HCT116 (cell line): ENCODE measurements at regions not wholly inside any gene's neighbourhood (a gene's known extent, or its start where the extent isn't known, plus 50 kb on each side); places are given as distances from the start of the nearest gene placed in this dataset.

Experiments used
- ATAC-seq: fragments of 200-7000 bp; cut with Tn5 transposase; 2 replicates; pipeline ENCODE4 v1.9.1; 2020; ENCODE audit warnings: mild to moderate bottlenecking, moderate library complexity
- BruUV-seq: library from RNA; stranded (reverse); fragments of 400-500 nt; replicated peaks from 2 replicates; lab custom pipeline; 2021; lab: Mats Ljungman, UMichigan
- CTCF ChIA-PET: fragments of 300-600 bp; sonication (Branson Sonifier 250); formaldehyde crosslinking; loops from one replicate; lab custom pipeline; 2021; ENCODE audit warnings: antibody characterized with exemption; lab: Charles Lee
- POLR2A ChIA-PET: fragments of 300-600, 350-600 bp; sonication (Branson Sonifier 250); formaldehyde crosslinking; loops from one replicate; lab custom pipeline; 2021; ENCODE audit warnings: antibody characterized with exemption; lab: Charles Lee
- RAD21 ChIA-PET, 2 experiments: fragments of 300-600 bp; sonication (Branson Sonifier 250); formaldehyde crosslinking; loops; one replicate each; lab custom pipeline; 2023; ENCODE audit warnings: low total read pairs in 2 of 2; ENCODE audit not compliant: uncharacterized antibody in 2 of 2, unreplicated experiment in 2 of 2, low non-redundant PET in 1 of 2; lab: Charles Lee
- DNase-seq: peaks from one replicate; pipeline ENCODE4 v3.0.0-alpha.2; 2010; ENCODE audit warnings: low read depth, low spot score
- H2AFZ ChIP-seq: fragments of 200-600 bp; shearing (Covaris generic), sonication (generic); 2 replicates; pipeline ENCODE4 v1.6.1; 2017; ENCODE audit warnings: low read depth, mixed run types, mixed read lengths, antibody characterized with exemption, low read length; ENCODE audit not compliant: poor library complexity, severe bottlenecking
- H3K27ac ChIP-seq: 2 replicates; pipeline ENCODE4 v1.5.1; 2012; ENCODE audit warnings: low read depth, low read length
- H3K27me3 ChIP-seq: fragments of 200-600 bp; sonication (generic); 2 replicates; pipeline ENCODE4 v1.6.1; 2016; ENCODE audit warnings: mixed run types, low read length, mixed read lengths; ENCODE audit not compliant: insufficient read depth
- H3K36me3 ChIP-seq, 2 experiments: fragments of 200-500 bp in 1 of 2; fragments of 200-600 bp in 1 of 2; sonication (Bioruptor generic) in 1 of 2; sonication (generic) in 1 of 2; 2 replicates each; pipeline versions ENCODE4 v1.5.1 to v1.6.1; 2014 to 2016; ENCODE audit warnings: low read length in 2 of 2, inconsistent platforms in 1 of 2, mixed read lengths in 1 of 2, mixed run types in 1 of 2; ENCODE audit not compliant: insufficient read depth in 2 of 2, control insufficient read depth in 1 of 2
- H3K4me1 ChIP-seq, 2 experiments: fragments of 200-600 bp in 1 of 2; sonication (generic) in 1 of 2; 2 replicates each; pipeline versions ENCODE4 v1.5.1 to v1.6.1; 2012 to 2017; ENCODE audit warnings: low read length in 2 of 2, inconsistent platforms in 1 of 2, mild to moderate bottlenecking in 1 of 2, mixed read lengths in 1 of 2, mixed run types in 1 of 2, moderate library complexity in 1 of 2; ENCODE audit not compliant: insufficient read depth in 2 of 2, control insufficient read depth in 1 of 2
- H3K4me2 ChIP-seq: fragments of 200-600 bp; sonication (generic); 2 replicates; pipeline ENCODE4 v1.6.1; 2017; ENCODE audit warnings: mixed run types, low read length, mixed read lengths
- H3K4me3 ChIP-seq, 2 experiments: fragments of 200-600 bp in 1 of 2; sonication (generic) in 1 of 2; replicated peaks in 1 of 2; 2 replicates each; pipeline ENCODE4 v1.5.1; 2011 to 2016; ENCODE audit warnings: low read length in 2 of 2, control low read depth in 1 of 2, low read depth in 1 of 2, mild to moderate bottlenecking in 1 of 2, mixed read lengths in 1 of 2, mixed run types in 1 of 2
- H3K79me2 ChIP-seq: fragments of 200-600 bp; sonication (generic); 2 replicates; pipeline ENCODE4 v1.6.1; 2017; ENCODE audit warnings: mild to moderate bottlenecking, mixed run types, low read length, moderate library complexity, mixed read lengths; ENCODE audit not compliant: insufficient read depth
- H3K9ac ChIP-seq: fragments of 200-600 bp; sonication (generic); 2 replicates; pipeline ENCODE4 v1.6.1; 2016; ENCODE audit warnings: low read length, mixed read lengths
- H3K9me2 ChIP-seq: fragments of 200-600 bp; sonication (generic), shearing (Covaris generic); 2 replicates; pipeline ENCODE4 v1.6.1; 2017; ENCODE audit warnings: mixed run types, mild to moderate bottlenecking, moderate library complexity; ENCODE audit not compliant: insufficient read depth
- H3K9me3 ChIP-seq, 2 experiments: fragments of 200-500 bp in 1 of 2; fragments of 200-600 bp in 1 of 2; sonication (Bioruptor generic) in 1 of 2; sonication (generic) in 1 of 2; 2 replicates each; pipeline ENCODE4 v1.6.1; 2014 to 2017; ENCODE audit warnings: low read length in 2 of 2, mixed read lengths in 2 of 2, inconsistent platforms in 1 of 2, low read depth in 1 of 2, mild to moderate bottlenecking in 1 of 2, mixed run types in 1 of 2, moderate library complexity in 1 of 2; ENCODE audit not compliant: control insufficient read depth in 1 of 2, insufficient read depth in 1 of 2
- H4K20me1 ChIP-seq: fragments of 200-600 bp; sonication (generic), shearing (Covaris generic); 2 replicates; pipeline ENCODE4 v1.6.1; 2017; ENCODE audit warnings: mixed run types, mild to moderate bottlenecking, moderate library complexity; ENCODE audit not compliant: insufficient read depth
- EGR1 ChIP-seq: IDR thresholded peaks from 2 replicates; pipeline ENCODE4 v1.6.1; 2012; ENCODE audit warnings: low read depth
- EZH2 ChIP-seq: fragments of 200-600 bp; sonication (generic); IDR thresholded peaks from 2 replicates; pipeline ENCODE4 v1.6.1; 2017; ENCODE audit warnings: antibody characterized with exemption, mixed run types
- JUND ChIP-seq: IDR thresholded peaks from 2 replicates; pipeline ENCODE4 v1.6.1; 2012
- POLR2AphosphoS5 ChIP-seq: IDR thresholded peaks from 2 replicates; pipeline ENCODE4 v1.6.1; 2011; ENCODE audit warnings: mild to moderate bottlenecking, low read depth, low read length, moderate library complexity
- RAD21 ChIP-seq: IDR thresholded peaks from 2 replicates; pipeline ENCODE4 v1.6.1; 2012; ENCODE audit warnings: low read depth, mild to moderate bottlenecking
- ZNF274 ChIP-seq: fragments of 200-500 bp; sonication (Bioruptor generic); IDR thresholded peaks from 2 replicates; pipeline ENCODE4 v1.6.1; 2014; ENCODE audit warnings: mild to moderate bottlenecking, low read depth, low read length, inconsistent platforms
- intact Hi-C: fragments of 100-400 bp; cut with micrococcal nuclease; formaldehyde crosslinking; loops from 2 replicates; pipeline ENCODE4 v1.10.0; 2022
- TF ChIP-seq, protein P1 (sequence below): IDR thresholded peaks from 2 replicates; pipeline ENCODE4 v1.6.1; 2012; ENCODE audit warnings: low read depth
- TF ChIP-seq, protein P2 (sequence below), 3 experiments: fragments of 200-600 bp in 1 of 3; sonication (generic) in 1 of 3; IDR thresholded peaks in 2 of 3; conservative IDR thresholded peaks in 1 of 3; 2 replicates each; pipeline ENCODE4 v1.5.1; 2012 to 2017; ENCODE audit warnings: low read depth in 2 of 3, low read length in 2 of 3, antibody characterized with exemption in 1 of 3, borderline replicate concordance in 1 of 3, control low read depth in 1 of 3, mild to moderate bottlenecking in 1 of 3, mixed read lengths in 1 of 3, mixed run types in 1 of 3, moderate library complexity in 1 of 3; ENCODE audit not compliant: insufficient read depth in 1 of 3

DNA sequence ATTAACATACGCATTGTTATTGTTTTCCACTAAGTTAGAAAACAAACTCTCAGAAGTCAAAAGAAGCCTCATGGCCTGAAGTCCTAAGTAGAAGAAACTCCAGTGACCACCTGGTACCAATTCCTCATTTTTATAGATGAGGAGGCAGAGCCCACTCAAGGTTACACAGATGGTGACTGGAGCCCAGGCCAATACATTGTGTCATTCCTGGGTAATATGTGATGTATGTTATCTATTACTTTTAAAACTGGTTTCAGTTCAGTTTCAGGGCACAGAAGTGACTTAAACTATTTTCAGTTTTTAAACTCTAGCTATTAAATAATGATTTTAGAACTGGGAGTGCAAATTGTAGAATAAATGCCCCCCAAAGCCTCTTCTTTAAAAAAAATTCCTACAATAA lies 66.7 kb upstream of the STXBP5L start:
- no peak for TF ChIP-seq EGR1
- no peak for TF ChIP-seq ZNF274
- no peak for TF ChIP-seq JUND
- no peak for TF ChIP-seq RAD21
- no peak for TF ChIP-seq POLR2AphosphoS5
- TF ChIP-seq, protein P1, sequence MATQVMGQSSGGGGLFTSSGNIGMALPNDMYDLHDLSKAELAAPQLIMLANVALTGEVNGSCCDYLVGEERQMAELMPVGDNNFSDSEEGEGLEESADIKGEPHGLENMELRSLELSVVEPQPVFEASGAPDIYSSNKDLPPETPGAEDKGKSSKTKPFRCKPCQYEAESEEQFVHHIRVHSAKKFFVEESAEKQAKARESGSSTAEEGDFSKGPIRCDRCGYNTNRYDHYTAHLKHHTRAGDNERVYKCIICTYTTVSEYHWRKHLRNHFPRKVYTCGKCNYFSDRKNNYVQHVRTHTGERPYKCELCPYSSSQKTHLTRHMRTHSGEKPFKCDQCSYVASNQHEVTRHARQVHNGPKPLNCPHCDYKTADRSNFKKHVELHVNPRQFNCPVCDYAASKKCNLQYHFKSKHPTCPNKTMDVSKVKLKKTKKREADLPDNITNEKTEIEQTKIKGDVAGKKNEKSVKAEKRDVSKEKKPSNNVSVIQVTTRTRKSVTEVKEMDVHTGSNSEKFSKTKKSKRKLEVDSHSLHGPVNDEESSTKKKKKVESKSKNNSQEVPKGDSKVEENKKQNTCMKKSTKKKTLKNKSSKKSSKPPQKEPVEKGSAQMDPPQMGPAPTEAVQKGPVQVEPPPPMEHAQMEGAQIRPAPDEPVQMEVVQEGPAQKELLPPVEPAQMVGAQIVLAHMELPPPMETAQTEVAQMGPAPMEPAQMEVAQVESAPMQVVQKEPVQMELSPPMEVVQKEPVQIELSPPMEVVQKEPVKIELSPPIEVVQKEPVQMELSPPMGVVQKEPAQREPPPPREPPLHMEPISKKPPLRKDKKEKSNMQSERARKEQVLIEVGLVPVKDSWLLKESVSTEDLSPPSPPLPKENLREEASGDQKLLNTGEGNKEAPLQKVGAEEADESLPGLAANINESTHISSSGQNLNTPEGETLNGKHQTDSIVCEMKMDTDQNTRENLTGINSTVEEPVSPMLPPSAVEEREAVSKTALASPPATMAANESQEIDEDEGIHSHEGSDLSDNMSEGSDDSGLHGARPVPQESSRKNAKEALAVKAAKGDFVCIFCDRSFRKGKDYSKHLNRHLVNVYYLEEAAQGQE: no peak
- TF ChIP-seq EZH2: no peak
- TF ChIP-seq, protein P2, sequence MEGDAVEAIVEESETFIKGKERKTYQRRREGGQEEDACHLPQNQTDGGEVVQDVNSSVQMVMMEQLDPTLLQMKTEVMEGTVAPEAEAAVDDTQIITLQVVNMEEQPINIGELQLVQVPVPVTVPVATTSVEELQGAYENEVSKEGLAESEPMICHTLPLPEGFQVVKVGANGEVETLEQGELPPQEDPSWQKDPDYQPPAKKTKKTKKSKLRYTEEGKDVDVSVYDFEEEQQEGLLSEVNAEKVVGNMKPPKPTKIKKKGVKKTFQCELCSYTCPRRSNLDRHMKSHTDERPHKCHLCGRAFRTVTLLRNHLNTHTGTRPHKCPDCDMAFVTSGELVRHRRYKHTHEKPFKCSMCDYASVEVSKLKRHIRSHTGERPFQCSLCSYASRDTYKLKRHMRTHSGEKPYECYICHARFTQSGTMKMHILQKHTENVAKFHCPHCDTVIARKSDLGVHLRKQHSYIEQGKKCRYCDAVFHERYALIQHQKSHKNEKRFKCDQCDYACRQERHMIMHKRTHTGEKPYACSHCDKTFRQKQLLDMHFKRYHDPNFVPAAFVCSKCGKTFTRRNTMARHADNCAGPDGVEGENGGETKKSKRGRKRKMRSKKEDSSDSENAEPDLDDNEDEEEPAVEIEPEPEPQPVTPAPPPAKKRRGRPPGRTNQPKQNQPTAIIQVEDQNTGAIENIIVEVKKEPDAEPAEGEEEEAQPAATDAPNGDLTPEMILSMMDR (IDR thresholded peaks at IDR 0.05 in 2 of 3, conservative IDR thresholded peaks at IDR 0.05 in 1 of 3; ENCODE audit: borderline replicate concordance in 1 of 3, insufficient read depth in 1 of 3, low read depth in 2 of 3, low read length in 2 of 3): no peak
- Histone ChIP-seq H3K4me2 (no peak overlapping the region), H2AFZ (no peak overlapping the region), H3K27me3 (no peaks in the 10 kb centered on the region), H3K9me2 (no peaks in the 10 kb centered on the region), H3K9me3 (no peaks in the 10 kb centered on the region), H3K36me3 (no peaks in the 10 kb centered on the region), H3K27ac (no peak overlapping the region), H3K79me2 (no peaks in the 10 kb centered on the region), H3K9ac (no peak overlapping the region), H4K20me1 (no peaks in the 10 kb centered on the region), H3K4me3 (no peak overlapping the region), H3K4me1 (no peaks in the 10 kb centered on the region)
- ChIA-PET CTCF (no interaction called here), RAD21 (no interaction called here), POLR2A (no interaction called here)
- DNase-seq (no peak), ATAC-seq (no peak)
- intact Hi-C loops: no loop called here
- BruUV-seq: no TSS peak
